ENCODE measurements at regions not wholly inside any gene's neighbourhood (a gene's known extent, or its start where the extent isn't known, plus 50 kb on each side); places are given as distances from the start of the nearest gene placed in this dataset.

GRCh38 chr2:126764686-126765265 lies 108.8 kb downstream of the GYPC start:
- Histone ChIP-seq H3K27me3 (ENCODE audit: control insufficient read depth in 2 of 2, insufficient read depth in 2 of 2, low read length in 2 of 2) (no peaks in the 10 kb centered on the region), H3K4me3 (ENCODE audit: low read length) (no peak overlapping the region), H3K36me3 (ENCODE audit: control insufficient read depth in 2 of 3, insufficient read depth in 3 of 3, low read length in 3 of 3) (no peaks in the 10 kb centered on the region), H3K4me1 (ENCODE audit: control insufficient read depth in 2 of 2, insufficient read depth in 2 of 2, low read length in 2 of 2) (peaks cover 29 to 41% of the 10 kb centered on the region in 2 donors), H3K27ac (ENCODE audit: low read depth, low read length) (no peak overlapping the region), H3K9me3 (ENCODE audit: control insufficient read depth in 2 of 3, low read length in 3 of 3) (no peaks in the 10 kb centered on the region)
- ChIA-PET CTCF (no interaction called here), POLR2A (interaction anchor here (0.6 to 0.8 kb wide), 2 partner anchors 71 to 103 kb away, joined by 3 read pairs; no protein-coding TSS in a partner anchor)
- intact Hi-C loops (cut with micrococcal nuclease): loop anchor here in 1 of 2 donors (5.0 kb wide), 1 partner anchor 132 kb away; no protein-coding TSS in a partner anchor
- Mint-ChIP-seq H3K27ac (peak overlapping the region in 2 of 9 donors; percentile 18 to 95), H3K4me3 (peak overlapping the region in 2 of 10 donors; percentile 4 to 61), H3K27me3 (peaks cover 0 to 35% (median 0%) of the 10 kb centered on the region in 5 donors), H3K36me3 (peaks cover 0 to 6% (median 0%) of the 10 kb centered on the region in 5 donors), H3K4me1 (peaks cover 42 to 97% (median 73%) of the 10 kb centered on the region in 7 donors), H3K9me3 (peaks cover 0 to 8% (median 2%) of the 10 kb centered on the region in 11 donors)
- DNase-seq: no peak
- ATAC-seq: no peak

GRCh38 chr2:126765395-126765794 lies 109.4 kb downstream of the GYPC start:
- ChIA-PET POLR2A (interaction anchor here (0.6 to 0.8 kb wide), 2 partner anchors 71 to 103 kb away, joined by 3 read pairs; no protein-coding TSS in a partner anchor), CTCF (no interaction called here)
- H3K4me1 ChIP-seq (ENCODE audit: control insufficient read depth in 2 of 2, insufficient read depth in 2 of 2, low read length in 2 of 2): peaks cover 29 to 41% of the 10 kb centered on the region in 2 donors
- Mint-ChIP-seq H3K36me3 (peaks cover 0 to 6% (median 0%) of the 10 kb centered on the region in 5 donors), H3K27me3 (peaks cover 0 to 41% (median 0%) of the 10 kb centered on the region in 5 donors), H3K27ac (peak overlapping the region in 6 of 9 donors; percentile 18 to 95 (median 50)), H3K4me1 (peaks cover 44 to 96% (median 76%) of the 10 kb centered on the region in 7 donors), H3K4me3 (peak overlapping the region in 4 of 10 donors; percentile 14 to 70 (median 59)), H3K9me3 (peaks cover 0 to 8% (median 2%) of the 10 kb centered on the region in 11 donors)
- H3K27me3 ChIP-seq (ENCODE audit: control insufficient read depth in 2 of 2, insufficient read depth in 2 of 2, low read length in 2 of 2): no peaks in the 10 kb centered on the region
- no peak for ATAC-seq
- no peak overlapping the region for H3K4me3 ChIP-seq (ENCODE audit: low read length)
- H3K27ac ChIP-seq (ENCODE audit: low read depth, low read length): no peak overlapping the region
- H3K9me3 ChIP-seq (ENCODE audit: control insufficient read depth in 2 of 3, low read length in 3 of 3): no peaks in the 10 kb centered on the region
- H3K36me3 ChIP-seq (ENCODE audit: control insufficient read depth in 2 of 3, insufficient read depth in 3 of 3, low read length in 3 of 3): no peaks in the 10 kb centered on the region
- intact Hi-C loops (cut with micrococcal nuclease): no loop called here
- no peak for DNase-seq

GRCh38 chr2:126766295-126766968 lies 110.5 kb downstream of the GYPC start:
- intact Hi-C loops (cut with micrococcal nuclease): no loop called here
- Histone ChIP-seq H3K9me3 (ENCODE audit: control insufficient read depth in 2 of 3, low read length in 3 of 3) (no peaks in the 10 kb centered on the region), H3K27me3 (ENCODE audit: control insufficient read depth in 2 of 2, insufficient read depth in 2 of 2, low read length in 2 of 2) (no peaks in the 10 kb centered on the region), H3K4me3 (ENCODE audit: low read length) (no peak overlapping the region), H3K36me3 (ENCODE audit: control insufficient read depth in 2 of 3, insufficient read depth in 3 of 3, low read length in 3 of 3) (no peaks in the 10 kb centered on the region), H3K4me1 (ENCODE audit: control insufficient read depth in 2 of 2, insufficient read depth in 2 of 2, low read length in 2 of 2) (peaks cover 25 to 33% of the 10 kb centered on the region in 2 donors), H3K27ac (ENCODE audit: low read depth, low read length) (no peak overlapping the region)
- POLR2A ChIA-PET: no interaction called here
- ATAC-seq (no peak), DNase-seq (no peak)
- Mint-ChIP-seq H3K36me3 (peaks cover 0 to 6% (median 0%) of the 10 kb centered on the region in 5 donors), H3K27ac (peak overlapping the region in 6 of 9 donors; percentile 33 to 95 (median 44)), H3K27me3 (peaks cover 0 to 48% (median 0%) of the 10 kb centered on the region in 5 donors), H3K4me1 (peaks cover 40 to 86% (median 66%) of the 10 kb centered on the region in 7 donors), H3K4me3 (peak overlapping the region in 7 of 10 donors; percentile 30 to 61 (median 51)), H3K9me3 (peaks cover 0 to 8% (median 2%) of the 10 kb centered on the region in 11 donors)
- CTCF ChIA-PET: no interaction called here

- H3K9me3 Mint-ChIP-seq: peaks cover 0 to 8% (median 2%) of the 10 kb centered on the region in 11 donors
- H3K27me3 Mint-ChIP-seq: peaks cover 0 to 48% (median 0%) of the 10 kb centered on the region in 5 donors
- CTCF ChIA-PET: no interaction called here
- Histone ChIP-seq H3K27ac (ENCODE audit: low read depth, low read length) (no peak overlapping the region), H3K4me1 (ENCODE audit: control insufficient read depth in 2 of 2, insufficient read depth in 2 of 2, low read length in 2 of 2) (peaks cover 20 to 28% of the 10 kb centered on the region in 2 donors), H3K4me3 (ENCODE audit: low read length) (no peak overlapping the region), H3K27me3 (ENCODE audit: control insufficient read depth in 2 of 2, insufficient read depth in 2 of 2, low read length in 2 of 2) (no peaks in the 10 kb centered on the region), H3K9me3 (ENCODE audit: control insufficient read depth in 2 of 3, low read length in 3 of 3) (no peaks in the 10 kb centered on the region), H3K36me3 (ENCODE audit: control insufficient read depth in 2 of 3, insufficient read depth in 3 of 3, low read length in 3 of 3) (no peaks in the 10 kb centered on the region)
- H3K4me1 Mint-ChIP-seq: peaks cover 35 to 81% (median 63%) of the 10 kb centered on the region in 7 donors
- POLR2A ChIA-PET: no interaction called here
- intact Hi-C loops (cut with micrococcal nuclease): no loop called here
- H3K36me3 Mint-ChIP-seq: peaks cover 0 to 6% (median 0%) of the 10 kb centered on the region in 5 donors
- no peak overlapping the region for H3K4me3 Mint-ChIP-seq
- ATAC-seq (no peak), DNase-seq (no peak)
- peak overlapping the region in 3 of 9 donors; percentile 21 to 41 (median 37) for H3K27ac Mint-ChIP-seq
Observed at GRCh38 chr2:126766969-126767296, 111.0 kb downstream of the GYPC start.

- Mint-ChIP-seq H3K4me3 (no peak overlapping the region), H3K9me3 (peaks cover 0 to 2% (median 0%) of the 10 kb centered on the region in 11 donors), H3K27ac (peak overlapping the region in 1 of 9 donors; percentile 17), H3K27me3 (peaks cover 0 to 48% (median 0%) of the 10 kb centered on the region in 5 donors), H3K36me3 (no peaks in the 10 kb centered on the region), H3K4me1 (peaks cover 24 to 64% (median 42%) of the 10 kb centered on the region in 7 donors)
- DNase-seq (no peak), ATAC-seq (no peak)
- H3K27ac ChIP-seq (ENCODE audit: low read depth, low read length): no peak overlapping the region
- H3K9me3 ChIP-seq (ENCODE audit: control insufficient read depth in 2 of 3, low read length in 3 of 3): no peaks in the 10 kb centered on the region
- peaks cover 0 to 6% of the 10 kb centered on the region in 2 donors for H3K4me1 ChIP-seq (ENCODE audit: control insufficient read depth in 2 of 2, insufficient read depth in 2 of 2, low read length in 2 of 2)
- no peak overlapping the region for H3K4me3 ChIP-seq (ENCODE audit: low read length)
- no peaks in the 10 kb centered on the region for H3K36me3 ChIP-seq (ENCODE audit: control insufficient read depth in 2 of 3, insufficient read depth in 3 of 3, low read length in 3 of 3)
- ChIA-PET CTCF (interaction anchor here (0.7 to 1.1 kb wide), 2 partner anchors 8 to 109 kb away, joined by 3 read pairs; no protein-coding TSS in a partner anchor), POLR2A (no interaction called here)
- intact Hi-C loops (cut with micrococcal nuclease): no loop called here
- H3K27me3 ChIP-seq (ENCODE audit: control insufficient read depth in 2 of 2, insufficient read depth in 2 of 2, low read length in 2 of 2): no peaks in the 10 kb centered on the region
Observed at GRCh38 chr2:126769118-126769517, 113.2 kb downstream of the GYPC start.

- Mint-ChIP-seq H3K36me3 (no peaks in the 10 kb centered on the region), H3K4me1 (peaks cover 20 to 56% (median 38%) of the 10 kb centered on the region in 7 donors), H3K27me3 (peaks cover 0 to 42% (median 0%) of the 10 kb centered on the region in 5 donors), H3K9me3 (peaks cover 0 to 2% (median 0%) of the 10 kb centered on the region in 11 donors), H3K4me3 (no peak overlapping the region), H3K27ac (peak overlapping the region in 4 of 9 donors; percentile 17 to 63 (median 44))
- ATAC-seq (no peak), DNase-seq (no peak)
- Histone ChIP-seq H3K27ac (ENCODE audit: low read depth, low read length) (no peak overlapping the region), H3K4me3 (ENCODE audit: low read length) (no peak overlapping the region), H3K36me3 (ENCODE audit: control insufficient read depth in 2 of 3, insufficient read depth in 3 of 3, low read length in 3 of 3) (no peaks in the 10 kb centered on the region), H3K9me3 (ENCODE audit: control insufficient read depth in 2 of 3, low read length in 3 of 3) (no peaks in the 10 kb centered on the region), H3K4me1 (ENCODE audit: control insufficient read depth in 2 of 2, insufficient read depth in 2 of 2, low read length in 2 of 2) (peaks cover 0 to 2% of the 10 kb centered on the region in 2 donors), H3K27me3 (ENCODE audit: control insufficient read depth in 2 of 2, insufficient read depth in 2 of 2, low read length in 2 of 2) (no peaks in the 10 kb centered on the region)
- intact Hi-C loops (cut with micrococcal nuclease): no loop called here
- CTCF ChIA-PET: no interaction called here
- POLR2A ChIA-PET: no interaction called here
Observed at GRCh38 chr2:126770466-126770865, 114.5 kb downstream of the GYPC start.

Measured in naive thymus-derived CD4-positive, alpha-beta T cell (primary cell).